ENCODE measurements at regions not wholly inside any gene's neighbourhood (a gene's known extent, or its start where the extent isn't known, plus 50 kb on each side); places are given as distances from the start of the nearest gene placed in this dataset.

- Histone ChIP-seq H2AFZ (ENCODE audit: low read length) (no peak overlapping the region), H3K4me3 (ENCODE audit: low read depth, low read length, poor library complexity, severe bottlenecking) (no peak overlapping the region), H4K20me1 (ENCODE audit: insufficient read depth, low read length) (no peaks in the 10 kb centered on the region), H3K9me2 (ENCODE audit: insufficient read depth, low read length) (no peaks in the 10 kb centered on the region), H3K36me3 (ENCODE audit: insufficient read depth, low read length) (no peaks in the 10 kb centered on the region), H3K79me2 (ENCODE audit: insufficient read depth, low read depth, low read length) (no peaks in the 10 kb centered on the region), H3K9me3 (ENCODE audit: low read length) (0 out of 2 replicates have a peak, but pooled peaks cover 7% of the 10 kb centered on the region), H3K4me2 (ENCODE audit: low read length) (no peak overlapping the region), H3K4me1 (ENCODE audit: insufficient read depth, low read length, poor library complexity, severe bottlenecking) (no peaks in the 10 kb centered on the region), H3K27ac (ENCODE audit: low read depth, low read length, poor library complexity, severe bottlenecking) (no peak overlapping the region)
- intact Hi-C loops (cut with micrococcal nuclease; ENCODE audit: unreplicated experiment): no loop called here
- ChIA-PET POLR2A (no interaction called here), CTCF (ENCODE audit: unreplicated experiment) (no interaction called here)
- TF ChIP-seq CTCF (conservative IDR thresholded peaks at IDR 0.05; ENCODE audit: low read length): no peak
- TF ChIP-seq EZH2phosphoT487 (IDR thresholded peaks at IDR 0.05; ENCODE audit: borderline replicate concordance, low read depth, low read length): no peak
- no peak for DNase-seq (ENCODE audit: low spot score)
- BruUV-seq (replicated peaks): no TSS peak
Observed at GRCh38 chr13:55229906-55230569, 1910.7 kb upstream of the PRR20A start.

- POLR2A ChIA-PET: no interaction called here
- no peak overlapping the region for H3K4me3 ChIP-seq (ENCODE audit: low read depth, low read length, poor library complexity, severe bottlenecking)
- 0 out of 2 replicates have a peak, but pooled peaks cover 8% of the 10 kb centered on the region for H3K9me3 ChIP-seq (ENCODE audit: low read length)
- H4K20me1 ChIP-seq (ENCODE audit: insufficient read depth, low read length): no peaks in the 10 kb centered on the region
- BruUV-seq (replicated peaks): no TSS peak
- H3K4me2 ChIP-seq (ENCODE audit: low read length): no peak overlapping the region
- H2AFZ ChIP-seq (ENCODE audit: low read length): no peak overlapping the region
- intact Hi-C loops (cut with micrococcal nuclease; ENCODE audit: unreplicated experiment): no loop called here
- CTCF ChIA-PET (ENCODE audit: unreplicated experiment): no interaction called here
- no peaks in the 10 kb centered on the region for H3K9me2 ChIP-seq (ENCODE audit: insufficient read depth, low read length)
- no peaks in the 10 kb centered on the region for H3K79me2 ChIP-seq (ENCODE audit: insufficient read depth, low read depth, low read length)
- TF ChIP-seq CTCF (conservative IDR thresholded peaks at IDR 0.05; ENCODE audit: low read length) (no peak), EZH2phosphoT487 (IDR thresholded peaks at IDR 0.05; ENCODE audit: borderline replicate concordance, low read depth, low read length) (no peak)
- H3K4me1 ChIP-seq (ENCODE audit: insufficient read depth, low read length, poor library complexity, severe bottlenecking): no peaks in the 10 kb centered on the region
- DNase-seq (ENCODE audit: low spot score): no peak
- no peaks in the 10 kb centered on the region for H3K36me3 ChIP-seq (ENCODE audit: insufficient read depth, low read length)
- no peak overlapping the region for H3K27ac ChIP-seq (ENCODE audit: low read depth, low read length, poor library complexity, severe bottlenecking)
Observed at GRCh38 chr13:55230570-55230908, 1910.2 kb upstream of the PRR20A start.

GRCh38 chr13:55234311-55234710 lies 1906.4 kb upstream of the PRR20A start:
- no peak for TF ChIP-seq CTCF (conservative IDR thresholded peaks at IDR 0.05; ENCODE audit: low read length)
- no peak for TF ChIP-seq EZH2phosphoT487 (IDR thresholded peaks at IDR 0.05; ENCODE audit: borderline replicate concordance, low read depth, low read length)
- Histone ChIP-seq H3K9me2 (ENCODE audit: insufficient read depth, low read length) (no peaks in the 10 kb centered on the region), H4K20me1 (ENCODE audit: insufficient read depth, low read length) (no peaks in the 10 kb centered on the region), H3K4me1 (ENCODE audit: insufficient read depth, low read length, poor library complexity, severe bottlenecking) (no peaks in the 10 kb centered on the region), H3K4me3 (ENCODE audit: low read depth, low read length, poor library complexity, severe bottlenecking) (no peak overlapping the region), H3K9me3 (ENCODE audit: low read length) (0 out of 2 replicates have a peak, but pooled peaks cover 13% of the 10 kb centered on the region), H3K79me2 (ENCODE audit: insufficient read depth, low read depth, low read length) (no peaks in the 10 kb centered on the region), H3K36me3 (ENCODE audit: insufficient read depth, low read length) (no peaks in the 10 kb centered on the region), H3K4me2 (ENCODE audit: low read length) (no peak overlapping the region), H3K27ac (ENCODE audit: low read depth, low read length, poor library complexity, severe bottlenecking) (no peak overlapping the region), H2AFZ (ENCODE audit: low read length) (no peak overlapping the region)
- BruUV-seq (replicated peaks): no TSS peak
- POLR2A ChIA-PET: interaction anchor here (0.7 kb wide), 2 partner anchors 574 to 1250 kb away, joined by 3 to 6 read pairs; no protein-coding TSS in a partner anchor
- intact Hi-C loops (cut with micrococcal nuclease; ENCODE audit: unreplicated experiment): no loop called here
- CTCF ChIA-PET (ENCODE audit: unreplicated experiment): no interaction called here
- DNase-seq (ENCODE audit: low spot score): no peak
